ENCODE measurements at regions not wholly inside any gene's neighbourhood (a gene's known extent, or its start where the extent isn't known, plus 50 kb on each side); places are given as distances from the start of the nearest gene placed in this dataset.

GRCh38 chr6:40251637-40252300 lies 317.5 kb upstream of the MOCS1 start:
- no peak overlapping the region for H3K4me3 Mint-ChIP-seq (ENCODE audit: low read depth)
- no peaks in the 10 kb centered on the region for H3K9me3 Mint-ChIP-seq
- no peak overlapping the region for H3K27ac Mint-ChIP-seq
- no peak for DNase-seq (ENCODE audit: low spot score)
- no peaks in the 10 kb centered on the region for H3K36me3 Mint-ChIP-seq (ENCODE audit: low read depth)
- intact Hi-C loops (cut with micrococcal nuclease), result no loop called here
- peaks cover 7% of the 10 kb centered on the region for H3K27me3 Mint-ChIP-seq (ENCODE audit: low read depth)
- H3K4me1 Mint-ChIP-seq (ENCODE audit: low read depth), result no peaks in the 10 kb centered on the region

GRCh38 chr6:40249935-40250334 lies 315.7 kb upstream of the MOCS1 start:
- intact Hi-C loops (cut with micrococcal nuclease), result no loop called here
- Mint-ChIP-seq H3K4me3 (ENCODE audit: low read depth) (no peak overlapping the region), H3K27ac (no peak overlapping the region), H3K9me3 (no peaks in the 10 kb centered on the region), H3K27me3 (ENCODE audit: low read depth) (peaks cover 4% of the 10 kb centered on the region), H3K36me3 (ENCODE audit: low read depth) (no peaks in the 10 kb centered on the region), H3K4me1 (ENCODE audit: low read depth) (no peaks in the 10 kb centered on the region)
- DNase-seq (ENCODE audit: low spot score), result no peak

- Mint-ChIP-seq H3K36me3 (ENCODE audit: low read depth) (no peaks in the 10 kb centered on the region), H3K4me1 (ENCODE audit: low read depth) (no peaks in the 10 kb centered on the region), H3K9me3 (no peaks in the 10 kb centered on the region), H3K4me3 (ENCODE audit: low read depth) (no peak overlapping the region), H3K27me3 (ENCODE audit: low read depth) (no peaks in the 10 kb centered on the region), H3K27ac (no peak overlapping the region)
- no peak for DNase-seq (ENCODE audit: low spot score)
- intact Hi-C loops (cut with micrococcal nuclease), result no loop called here
These were observed 313.4 kb upstream of the MOCS1 start for GRCh38 chr6:40247516-40248115.

DNA sequence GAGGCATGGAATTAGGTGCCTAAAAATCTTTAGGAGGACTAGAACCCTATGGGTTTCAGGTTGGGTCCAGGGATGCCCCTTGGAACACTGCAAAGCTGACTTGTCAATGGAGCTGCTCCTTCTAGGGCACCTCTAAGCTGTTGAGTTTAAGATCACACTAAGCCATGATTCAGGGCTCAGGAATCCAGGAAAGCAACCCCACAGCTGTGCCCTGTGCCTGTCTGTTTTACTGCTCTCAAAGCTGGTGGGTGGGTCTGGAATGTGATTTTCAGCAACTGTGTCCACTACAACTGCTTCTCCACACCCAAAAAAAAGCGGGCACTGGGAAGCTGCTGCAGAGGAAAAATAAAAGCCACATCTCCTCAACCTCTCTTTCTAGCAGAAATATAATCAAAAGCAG lies 310.4 kb upstream of the MOCS1 start:
- no peak overlapping the region for H3K27ac Mint-ChIP-seq
- no peak for DNase-seq (ENCODE audit: low spot score)
- no peaks in the 10 kb centered on the region for H3K9me3 Mint-ChIP-seq
- H3K4me3 Mint-ChIP-seq (ENCODE audit: low read depth), result no peak overlapping the region
- intact Hi-C loops (cut with micrococcal nuclease), result no loop called here
- H3K36me3 Mint-ChIP-seq (ENCODE audit: low read depth), result no peaks in the 10 kb centered on the region
- no peaks in the 10 kb centered on the region for H3K4me1 Mint-ChIP-seq (ENCODE audit: low read depth)
- peaks cover 2% of the 10 kb centered on the region for H3K27me3 Mint-ChIP-seq (ENCODE audit: low read depth)

GRCh38 chr6:40232698-40233097 lies 298.4 kb upstream of the MOCS1 start:
- Mint-ChIP-seq H3K27me3 (ENCODE audit: low read depth) (no peaks in the 10 kb centered on the region), H3K36me3 (ENCODE audit: low read depth) (no peaks in the 10 kb centered on the region), H3K9me3 (peaks cover 10% of the 10 kb centered on the region), H3K27ac (no peak overlapping the region), H3K4me3 (ENCODE audit: low read depth) (no peak overlapping the region), H3K4me1 (ENCODE audit: low read depth) (no peaks in the 10 kb centered on the region)
- DNase-seq (ENCODE audit: low spot score), result no peak
- intact Hi-C loops (cut with micrococcal nuclease), result no loop called here

- Mint-ChIP-seq H3K27ac (no peak overlapping the region), H3K36me3 (ENCODE audit: low read depth) (no peaks in the 10 kb centered on the region), H3K4me3 (ENCODE audit: low read depth) (no peak overlapping the region), H3K9me3 (peaks cover 4% of the 10 kb centered on the region), H3K4me1 (ENCODE audit: low read depth) (no peaks in the 10 kb centered on the region), H3K27me3 (ENCODE audit: low read depth) (no peaks in the 10 kb centered on the region)
- intact Hi-C loops (cut with micrococcal nuclease), result no loop called here
- DNase-seq (ENCODE audit: low spot score), result no peak
These were observed 293.5 kb upstream of the MOCS1 start for GRCh38 chr6:40227735-40228134.

- intact Hi-C loops (cut with micrococcal nuclease), result no loop called here
- no peak for DNase-seq (ENCODE audit: low spot score)
- Mint-ChIP-seq H3K27me3 (ENCODE audit: low read depth) (no peaks in the 10 kb centered on the region), H3K4me1 (ENCODE audit: low read depth) (no peaks in the 10 kb centered on the region), H3K4me3 (ENCODE audit: low read depth) (no peak overlapping the region), H3K9me3 (peaks cover 4% of the 10 kb centered on the region), H3K36me3 (ENCODE audit: low read depth) (no peaks in the 10 kb centered on the region), H3K27ac (no peak overlapping the region)
These were observed 288.1 kb upstream of the MOCS1 start for GRCh38 chr6:40222354-40222753.

- intact Hi-C loops (cut with micrococcal nuclease), result no loop called here
- Mint-ChIP-seq H3K36me3 (ENCODE audit: low read depth) (no peaks in the 10 kb centered on the region), H3K27me3 (ENCODE audit: low read depth) (no peaks in the 10 kb centered on the region), H3K4me3 (ENCODE audit: low read depth) (no peak overlapping the region), H3K9me3 (peaks cover 4% of the 10 kb centered on the region), H3K27ac (no peak overlapping the region), H3K4me1 (ENCODE audit: low read depth) (no peaks in the 10 kb centered on the region)
- no peak for DNase-seq (ENCODE audit: low spot score)
These were observed 285.5 kb upstream of the MOCS1 start for GRCh38 chr6:40219799-40220198.

- intact Hi-C loops (cut with micrococcal nuclease), result no loop called here
- no peaks in the 10 kb centered on the region for H3K4me1 Mint-ChIP-seq (ENCODE audit: low read depth)
- no peak overlapping the region for H3K27ac Mint-ChIP-seq
- no peaks in the 10 kb centered on the region for H3K36me3 Mint-ChIP-seq (ENCODE audit: low read depth)
- H3K4me3 Mint-ChIP-seq (ENCODE audit: low read depth), result no peak overlapping the region
- H3K27me3 Mint-ChIP-seq (ENCODE audit: low read depth), result peaks cover 3% of the 10 kb centered on the region
- H3K9me3 Mint-ChIP-seq, result no peaks in the 10 kb centered on the region
- no peak for DNase-seq (ENCODE audit: low spot score)
These were observed 276.4 kb upstream of the MOCS1 start for GRCh38 chr6:40210628-40211056.

- no peak overlapping the region for H3K4me3 Mint-ChIP-seq (ENCODE audit: low read depth)
- no peak overlapping the region for H3K27ac Mint-ChIP-seq
- no peak for DNase-seq (ENCODE audit: low spot score)
- H3K9me3 Mint-ChIP-seq, result peaks cover 4% of the 10 kb centered on the region
- no peaks in the 10 kb centered on the region for H3K36me3 Mint-ChIP-seq (ENCODE audit: low read depth)
- no peaks in the 10 kb centered on the region for H3K4me1 Mint-ChIP-seq (ENCODE audit: low read depth)
- intact Hi-C loops (cut with micrococcal nuclease), result no loop called here
- H3K27me3 Mint-ChIP-seq (ENCODE audit: low read depth), result peaks cover 3% of the 10 kb centered on the region
These were observed 271.5 kb upstream of the MOCS1 start for GRCh38 chr6:40205801-40206200.

GRCh38 chr6:40205004-40205403 lies 270.7 kb upstream of the MOCS1 start:
- Mint-ChIP-seq H3K27me3 (ENCODE audit: low read depth) (peaks cover 3% of the 10 kb centered on the region), H3K36me3 (ENCODE audit: low read depth) (no peaks in the 10 kb centered on the region), H3K9me3 (peaks cover 4% of the 10 kb centered on the region), H3K4me1 (ENCODE audit: low read depth) (no peaks in the 10 kb centered on the region), H3K27ac (no peak overlapping the region), H3K4me3 (ENCODE audit: low read depth) (no peak overlapping the region)
- intact Hi-C loops (cut with micrococcal nuclease), result no loop called here
- DNase-seq (ENCODE audit: low spot score), result no peak

DNA sequence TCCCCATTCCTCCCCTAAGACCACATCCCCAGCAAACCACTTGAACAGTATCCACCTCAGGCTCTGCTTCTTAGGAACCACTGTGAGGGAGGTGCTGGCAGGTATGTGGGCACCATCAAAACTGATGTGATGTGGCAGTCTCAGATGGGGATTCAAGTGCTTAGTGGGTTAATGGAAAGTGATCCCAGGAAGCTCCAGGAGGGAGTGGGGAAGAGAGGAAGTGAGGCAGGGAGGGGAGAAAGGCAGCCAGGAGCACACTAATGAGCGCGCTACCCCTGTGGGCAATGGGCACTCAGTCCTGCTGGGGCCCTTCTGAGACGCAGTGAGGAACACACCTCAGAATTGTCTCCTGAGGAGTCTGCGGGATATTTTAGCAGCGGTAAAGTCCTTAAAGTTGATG lies 263.1 kb upstream of the MOCS1 start:
- Mint-ChIP-seq H3K9me3 (no peaks in the 10 kb centered on the region), H3K36me3 (ENCODE audit: low read depth) (no peaks in the 10 kb centered on the region), H3K4me3 (ENCODE audit: low read depth) (no peak overlapping the region), H3K27ac (no peak overlapping the region), H3K27me3 (ENCODE audit: low read depth) (no peaks in the 10 kb centered on the region), H3K4me1 (ENCODE audit: low read depth) (no peaks in the 10 kb centered on the region)
- intact Hi-C loops (cut with micrococcal nuclease), result no loop called here
- DNase-seq (ENCODE audit: low spot score), result no peak

- Mint-ChIP-seq H3K4me3 (ENCODE audit: low read depth) (no peak overlapping the region), H3K27ac (no peak overlapping the region), H3K4me1 (ENCODE audit: low read depth) (no peaks in the 10 kb centered on the region), H3K27me3 (ENCODE audit: low read depth) (no peaks in the 10 kb centered on the region), H3K9me3 (no peaks in the 10 kb centered on the region), H3K36me3 (ENCODE audit: low read depth) (no peaks in the 10 kb centered on the region)
- intact Hi-C loops (cut with micrococcal nuclease), result no loop called here
- DNase-seq (ENCODE audit: low spot score), result no peak
These were observed 261.9 kb upstream of the MOCS1 start for GRCh38 chr6:40196135-40196518.
